ENCODE measurements at regions not wholly inside any gene's neighbourhood (a gene's known extent, or its start where the extent isn't known, plus 50 kb on each side); places are given as distances from the start of the nearest gene placed in this dataset.
"Not testable (repeated sequence)": the region's sequence is repeated elsewhere in the genome, so short reads cannot be mapped to it uniquely, and the experiment has no call there.

GRCh38 chr9:103068753-103069152 lies 73.6 kb downstream of the CYLC2 start:
- no peak for DNase-seq

DNA sequence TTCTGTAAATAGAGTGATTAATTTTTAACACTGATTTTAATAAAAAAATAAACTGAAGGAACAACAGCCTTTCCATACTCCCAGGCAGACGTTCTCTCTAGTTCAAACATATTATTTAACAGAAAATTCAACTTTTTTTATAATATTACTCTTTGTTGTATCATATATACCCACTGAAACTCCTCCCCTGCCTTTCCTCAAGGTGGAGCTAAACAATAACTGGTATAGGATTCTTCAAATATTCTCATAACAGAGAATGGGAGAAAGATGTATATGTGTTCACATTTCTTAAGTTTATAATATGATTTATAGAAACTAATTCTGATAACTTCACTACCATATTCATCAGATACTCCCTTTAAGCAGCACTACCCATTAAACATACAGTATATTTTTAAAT lies 83.4 kb downstream of the CYLC2 start:
- DNase-seq, result no peak

DNA sequence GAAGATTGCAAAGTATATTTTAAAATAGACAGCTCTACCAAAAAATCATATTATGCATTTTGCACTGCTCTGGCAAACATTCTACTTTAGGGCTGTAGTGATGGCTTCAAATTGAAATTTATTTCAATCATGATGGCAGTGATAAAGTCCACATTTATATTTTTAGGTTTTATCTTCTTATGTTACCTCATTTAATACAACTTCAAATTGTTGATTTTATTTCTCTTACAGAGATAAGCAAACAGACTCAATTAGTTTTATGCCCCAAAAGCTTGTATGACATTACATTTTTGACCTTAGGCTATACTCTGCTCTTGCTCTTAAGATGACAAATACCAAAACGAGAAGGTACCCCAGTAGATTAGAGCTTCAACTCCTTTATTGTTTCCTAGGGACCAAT lies 87.4 kb downstream of the CYLC2 start:
- no peak for DNase-seq

GRCh38 chr9:103089357-103089756 lies 94.2 kb downstream of the CYLC2 start:
- DNase-seq, result no peak

- DNase-seq, result no peak
Measured at GRCh38 chr9:103104101-103104500, 109.0 kb downstream of the CYLC2 start.

DNA sequence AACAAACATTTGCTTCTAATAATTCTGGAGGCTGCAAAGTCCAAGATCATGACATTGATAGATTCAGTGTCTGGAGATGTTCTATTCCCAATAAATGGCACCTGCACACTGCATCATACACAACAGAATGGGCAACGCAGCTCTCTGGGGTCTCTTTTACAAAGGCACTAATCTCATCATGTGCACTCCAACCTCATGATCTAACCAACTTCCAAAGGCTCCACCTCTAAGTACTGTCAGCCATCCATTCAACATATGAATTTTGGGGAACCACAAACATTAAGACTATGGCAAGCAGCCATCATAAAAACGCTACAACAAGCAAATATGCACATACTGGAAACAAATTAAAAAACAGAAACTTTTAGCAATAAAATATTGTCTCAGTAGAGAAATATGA lies 121.1 kb downstream of the CYLC2 start:
- no peak for DNase-seq

DNA sequence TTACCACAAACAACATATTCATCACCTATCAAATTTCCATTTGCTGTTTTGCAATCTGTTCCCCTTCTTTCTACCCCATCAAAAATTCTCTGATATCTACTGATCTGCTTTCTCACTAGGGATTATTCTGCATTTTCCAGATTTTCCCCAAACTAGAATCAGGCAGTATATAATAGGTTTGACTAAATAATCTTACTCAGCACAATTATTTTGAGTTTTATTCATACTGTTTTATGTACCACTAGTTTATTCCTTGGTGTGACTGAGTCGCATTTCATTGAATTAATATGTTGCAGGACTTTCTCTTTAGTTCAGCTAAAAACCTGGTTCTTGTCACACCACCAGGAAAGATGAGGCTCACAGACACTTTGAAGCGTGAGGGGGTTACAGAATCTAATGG lies 131.4 kb downstream of the CYLC2 start:
- DNase-seq, result no peak

- DNase-seq, result no peak
Measured at GRCh38 chr9:103139891-103140290, 144.8 kb downstream of the CYLC2 start.

DNA sequence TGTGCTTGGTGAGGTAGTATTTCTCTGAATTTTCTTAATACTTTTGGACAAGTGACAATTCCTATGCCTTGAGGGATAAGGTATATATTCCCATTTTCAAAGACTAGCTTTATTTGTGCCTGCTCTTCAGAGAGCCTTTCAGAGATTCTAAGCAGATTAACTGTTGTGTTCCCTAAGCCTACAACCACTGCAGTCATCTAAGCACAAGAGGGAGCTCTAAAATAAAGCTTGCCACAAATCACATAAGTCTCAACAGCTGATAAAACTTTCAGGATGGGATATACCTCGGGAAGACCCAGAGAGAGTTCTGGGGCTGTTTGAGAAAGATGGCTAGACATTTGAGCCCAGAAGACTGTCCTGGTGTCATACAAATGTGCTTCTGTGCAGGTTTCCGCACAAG lies 157.3 kb downstream of the CYLC2 start:
- DNase-seq, result no peak

DNA sequence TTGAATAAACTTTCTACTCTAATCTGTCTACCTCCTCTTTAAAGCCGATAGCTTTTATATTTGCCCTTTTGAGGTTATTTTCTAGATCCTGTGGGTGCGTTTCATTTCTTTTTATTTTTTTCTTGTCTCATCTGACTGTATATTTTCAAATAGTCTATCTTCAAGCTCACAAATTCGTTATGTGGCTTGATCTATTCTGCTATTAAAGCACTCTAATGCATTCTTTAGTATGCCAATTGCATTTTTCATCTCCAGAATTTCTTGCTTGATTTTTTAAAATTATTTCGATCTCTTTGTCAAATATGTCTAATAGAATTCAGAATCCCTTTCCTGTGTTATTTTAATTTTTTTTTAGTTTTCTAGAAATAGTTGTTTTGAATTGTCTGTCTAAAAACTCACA lies 172.4 kb downstream of the CYLC2 start:
- no peak for DNase-seq

GRCh38 chr9:103168254-103168653 lies 173.1 kb downstream of the CYLC2 start:
- no peak for DNase-seq

DNA sequence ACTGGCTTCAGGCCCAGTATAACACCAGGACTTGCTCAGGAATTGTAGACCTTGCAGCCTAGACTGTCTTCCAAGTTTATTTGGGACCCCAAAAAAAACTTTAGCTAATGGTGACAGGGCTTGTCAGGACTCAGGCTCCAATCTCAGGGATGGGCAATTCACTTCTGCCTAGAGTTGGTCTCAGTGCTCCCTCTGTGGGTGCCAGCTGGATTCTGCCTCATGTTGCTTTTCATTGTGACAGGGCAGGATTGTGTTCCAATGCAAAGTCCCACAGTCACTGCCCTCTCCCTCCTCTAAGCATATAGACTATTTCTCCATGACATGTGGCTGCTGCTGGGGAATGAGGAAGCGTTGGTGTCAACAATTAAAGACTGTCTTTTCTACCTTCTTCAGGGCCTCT lies 174.7 kb downstream of the CYLC2 start:
- DNase-seq, result no peak

- DNase-seq, result no peak
Measured at GRCh38 chr9:103183701-103184171, 188.6 kb downstream of the CYLC2 start.

DNA sequence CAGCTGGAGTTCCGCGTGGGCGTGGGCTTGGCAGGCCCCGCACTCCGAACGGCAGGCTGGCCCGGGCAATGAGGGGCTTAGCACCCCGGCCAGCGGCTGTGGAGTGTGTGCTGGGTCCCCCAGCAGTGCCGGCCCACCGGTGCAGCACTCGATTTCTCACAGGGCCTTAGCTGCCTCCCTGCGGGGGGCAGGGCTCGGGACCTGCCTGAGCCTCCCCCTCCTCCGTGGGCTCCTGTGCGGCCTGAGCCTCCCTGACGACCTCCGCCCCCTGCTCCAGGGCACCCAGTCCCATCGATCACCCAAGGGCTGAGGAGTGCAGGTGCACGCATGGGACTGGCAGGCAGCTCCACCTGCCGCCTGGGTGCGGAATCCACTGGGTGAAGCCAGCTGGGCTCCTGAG lies 191.8 kb downstream of the CYLC2 start:
- DNase-seq, result no peak

GRCh38 chr9:103188781-103189350 lies 193.7 kb downstream of the CYLC2 start:
- no peak for DNase-seq

DNA sequence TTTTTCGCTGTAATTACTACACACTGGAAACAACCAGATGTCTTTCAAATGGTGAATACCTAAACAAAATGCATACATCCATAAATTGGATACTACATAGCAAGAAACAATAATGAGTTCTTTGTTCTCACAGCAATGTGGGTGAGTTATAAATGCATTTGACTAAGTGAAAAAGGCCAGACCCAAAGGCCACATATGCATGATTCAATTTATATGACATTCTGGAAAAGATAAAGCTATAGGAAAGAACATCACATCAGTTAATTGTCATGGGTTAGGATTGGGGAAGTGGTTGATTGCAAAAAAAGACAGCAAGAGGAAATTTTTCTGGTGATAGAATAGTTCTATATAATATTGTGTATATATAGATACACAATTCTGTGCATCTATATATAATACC lies 198.9 kb downstream of the CYLC2 start:
- DNase-seq, result no peak

- DNase-seq, result no peak
Measured at GRCh38 chr9:103203172-103203571, 208.0 kb downstream of the CYLC2 start.

- DNase-seq, result not testable (repeated sequence)
Measured at GRCh38 chr9:103205881-103206585, 210.9 kb downstream of the CYLC2 start.

GRCh38 chr9:103210607-103211006 lies 215.5 kb downstream of the CYLC2 start:
- DNase-seq, result no peak

DNA sequence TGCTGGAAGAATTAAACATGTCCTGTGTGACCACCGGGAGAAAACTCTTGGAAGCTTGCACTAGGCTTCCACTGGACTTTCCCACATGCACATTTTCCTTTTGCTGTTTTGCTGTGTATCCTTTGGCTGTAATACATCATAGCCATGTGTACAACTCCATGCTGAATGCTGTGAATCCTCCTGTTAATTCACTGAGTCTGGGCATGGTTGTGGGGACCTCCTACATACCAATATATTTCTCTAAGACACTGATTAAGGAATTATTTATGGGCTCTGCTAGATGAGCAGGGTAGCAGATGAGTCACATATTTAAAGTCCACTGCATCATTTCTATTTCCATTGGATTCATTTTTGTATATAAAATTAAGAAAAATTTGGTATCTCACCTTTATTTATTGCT lies 220.1 kb downstream of the CYLC2 start:
- no peak for DNase-seq

DNA sequence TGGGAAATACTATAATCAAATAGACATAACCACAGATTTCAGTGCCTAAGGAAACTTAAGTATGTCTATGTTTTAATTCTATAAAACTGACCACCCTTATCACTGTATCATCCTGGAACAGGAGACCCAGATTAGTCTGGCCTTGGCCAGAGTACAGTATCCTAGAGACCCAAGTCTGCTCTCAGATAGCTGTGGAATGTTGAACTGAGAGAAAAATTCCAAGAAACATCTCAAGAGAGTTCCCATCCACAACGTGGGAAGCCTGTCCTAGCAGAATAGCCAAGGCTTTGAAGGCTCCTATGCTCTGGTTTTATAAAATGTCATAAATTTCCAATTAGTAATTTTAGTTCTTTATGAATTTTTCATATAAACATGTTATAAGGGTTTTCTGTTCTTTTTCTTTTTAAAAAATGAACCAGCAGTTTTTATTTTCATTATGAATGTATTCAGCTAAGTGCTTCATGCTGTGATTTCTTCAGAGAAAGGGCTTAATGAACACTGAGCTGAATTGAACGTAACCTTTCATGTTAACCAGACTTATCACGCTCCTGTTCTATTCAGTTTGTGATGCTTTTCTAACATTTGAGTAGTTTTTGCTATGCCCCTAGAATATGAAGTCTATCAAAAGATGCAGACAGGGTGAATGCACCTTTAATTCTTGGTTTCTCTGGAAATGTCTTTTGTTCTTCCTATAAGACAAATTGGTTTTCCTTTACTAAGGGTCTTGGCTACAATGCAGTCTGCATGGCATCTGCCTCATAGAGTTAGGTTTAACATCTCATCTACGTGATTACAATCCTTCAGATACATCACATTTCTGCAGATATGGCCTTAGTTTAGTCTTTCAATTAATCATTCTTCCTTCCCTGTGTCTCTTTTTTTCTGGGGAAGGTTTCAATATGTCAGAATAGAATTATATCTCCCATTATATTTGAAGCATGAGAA lies 230.8 kb downstream of the CYLC2 start:
- no peak for DNase-seq

GRCh38 chr9:103226647-103227013 lies 231.5 kb downstream of the CYLC2 start:
- no peak for DNase-seq

DNA sequence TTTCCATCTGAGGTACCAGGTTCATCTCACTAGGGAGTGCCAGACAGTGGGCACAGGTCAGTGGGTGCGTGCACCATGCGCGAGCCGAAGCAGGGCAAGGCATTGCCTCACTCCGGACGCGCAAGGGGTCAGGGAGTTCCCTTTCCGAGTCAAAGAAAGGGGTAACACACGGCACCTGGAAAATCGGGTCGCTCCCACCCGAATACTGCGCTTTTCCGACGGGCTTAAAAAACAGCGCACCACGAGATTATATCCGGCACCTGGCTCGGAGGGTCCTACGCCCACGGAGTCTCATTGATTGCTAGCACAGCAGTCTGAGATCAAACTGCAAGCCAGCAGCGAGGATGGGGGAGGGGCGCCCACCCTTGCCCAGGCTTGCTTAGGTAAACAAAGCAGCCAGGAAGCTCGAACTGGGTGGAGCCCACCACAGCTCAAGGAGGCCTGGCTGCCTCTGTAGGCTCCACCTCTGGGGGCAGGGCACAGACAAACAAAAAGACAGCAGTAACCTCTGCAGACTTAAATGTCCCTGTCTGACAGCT lies 242.5 kb downstream of the CYLC2 start:
- not testable (repeated sequence) for DNase-seq

- DNase-seq, result no peak
Measured at GRCh38 chr9:103242025-103242424, 246.9 kb downstream of the CYLC2 start.
